GM18858 (cell line): ENCODE measurements at regions not wholly inside any gene's neighbourhood (a gene's known extent, or its start where the extent isn't known, plus 50 kb on each side); places are given as distances from the start of the nearest gene placed in this dataset.
"Not testable (repeated sequence)": the region's sequence is repeated elsewhere in the genome, so short reads cannot be mapped to it uniquely, and the experiment has no call there.

Experiments
- ATAC-seq: cut with Tn5 transposase; IDR thresholded peaks from one replicate; pipeline ENCODE4 v1.9.1; 2021; ENCODE audit not compliant: unreplicated experiment

DNA sequence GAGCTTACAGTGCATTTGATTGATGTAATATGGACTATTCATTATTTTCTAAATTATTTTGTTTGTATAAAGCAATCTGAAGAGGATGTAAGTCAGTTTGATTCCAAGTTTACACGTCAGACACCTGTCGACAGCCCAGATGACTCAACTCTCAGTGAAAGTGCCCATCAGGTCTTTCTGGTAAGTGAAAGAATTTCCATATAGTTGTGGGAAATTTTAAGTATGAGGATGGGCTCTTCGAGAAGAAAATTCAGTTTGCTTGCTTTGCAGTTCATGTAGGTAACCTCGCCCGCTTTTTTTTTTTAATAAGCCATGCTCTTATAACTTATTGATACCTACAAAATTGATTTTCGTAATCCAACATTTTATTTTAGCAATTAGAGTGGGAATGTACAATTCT is 151.6 kb downstream of the CDRT15L2 start:
- ATAC-seq, result not testable (repeated sequence)

DNA sequence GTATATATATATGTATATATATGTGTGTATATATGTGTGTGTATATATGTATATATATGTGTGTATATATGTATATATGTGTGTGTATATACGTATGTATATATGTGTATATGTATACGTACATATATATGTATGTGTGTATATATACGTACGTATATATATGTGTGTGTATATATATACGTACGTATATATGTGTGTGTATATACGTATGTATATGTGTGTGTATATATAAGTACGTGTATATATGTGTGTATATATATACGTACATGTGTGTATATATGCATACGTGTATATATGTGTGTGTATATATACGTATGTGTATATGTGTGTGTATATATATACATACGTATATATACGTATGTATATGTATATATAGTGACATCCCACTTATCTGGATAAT is 154.4 kb downstream of the CDRT15L2 start:
- ATAC-seq, result no peak

DNA sequence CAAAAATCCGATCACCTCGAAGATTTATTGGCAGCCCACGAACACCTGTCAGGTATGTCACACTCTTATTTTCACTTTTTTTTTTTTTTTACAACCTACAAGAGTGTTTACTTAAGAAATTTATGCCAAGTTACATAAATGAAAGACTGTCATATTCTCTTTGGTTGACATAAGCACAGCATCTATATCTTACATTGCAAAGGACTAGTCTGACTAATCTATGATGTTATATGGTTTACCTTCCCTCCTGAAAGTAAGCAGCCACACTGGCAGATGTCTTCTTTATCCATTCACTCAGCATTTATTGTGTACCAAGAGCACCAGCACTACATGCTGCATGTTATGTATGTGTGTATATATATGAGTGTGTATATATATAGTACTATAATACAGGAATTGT is 156.3 kb downstream of the CDRT15L2 start:
- ATAC-seq, result no peak

DNA sequence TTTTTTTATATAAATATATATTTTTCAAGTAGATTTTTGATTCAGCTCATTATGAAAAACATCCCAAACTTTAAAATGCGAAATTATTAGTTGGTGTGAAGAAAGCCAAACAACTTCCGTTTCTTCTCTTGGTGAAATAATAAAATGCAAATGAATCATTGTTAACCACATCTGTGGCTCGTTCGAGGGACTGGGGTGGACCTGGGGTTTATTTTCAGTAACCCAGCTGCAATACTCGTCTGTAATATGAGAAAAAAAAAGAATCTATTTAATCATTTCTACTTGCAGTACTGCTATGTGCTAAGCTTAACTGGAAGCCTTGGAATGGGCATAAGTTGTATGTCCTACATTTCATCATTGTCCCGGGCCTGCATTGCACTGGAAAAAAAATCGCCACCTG is 158.1 kb downstream of the CDRT15L2 start:
- not testable (repeated sequence) for ATAC-seq

DNA sequence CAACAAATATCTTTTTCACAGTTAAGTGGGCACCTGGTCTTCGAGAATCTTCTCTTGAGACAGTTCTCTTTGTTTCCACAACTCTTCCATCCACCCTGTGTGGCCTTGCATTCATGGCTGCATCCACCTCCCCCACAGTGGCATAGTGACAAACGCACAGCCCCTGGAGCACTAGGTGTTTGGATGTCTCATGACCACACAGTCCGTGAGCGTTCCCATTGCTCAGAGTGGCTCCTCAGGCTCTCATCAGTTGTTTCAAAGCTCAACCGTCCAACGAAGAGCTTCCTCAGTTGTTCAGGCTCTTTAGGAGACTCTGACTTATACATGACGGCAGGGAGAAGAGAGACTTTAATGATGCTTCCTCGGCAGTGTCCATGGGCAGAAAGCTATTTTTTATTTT is 191.6 kb downstream of the CDRT15L2 start:
- ATAC-seq, result no peak

DNA sequence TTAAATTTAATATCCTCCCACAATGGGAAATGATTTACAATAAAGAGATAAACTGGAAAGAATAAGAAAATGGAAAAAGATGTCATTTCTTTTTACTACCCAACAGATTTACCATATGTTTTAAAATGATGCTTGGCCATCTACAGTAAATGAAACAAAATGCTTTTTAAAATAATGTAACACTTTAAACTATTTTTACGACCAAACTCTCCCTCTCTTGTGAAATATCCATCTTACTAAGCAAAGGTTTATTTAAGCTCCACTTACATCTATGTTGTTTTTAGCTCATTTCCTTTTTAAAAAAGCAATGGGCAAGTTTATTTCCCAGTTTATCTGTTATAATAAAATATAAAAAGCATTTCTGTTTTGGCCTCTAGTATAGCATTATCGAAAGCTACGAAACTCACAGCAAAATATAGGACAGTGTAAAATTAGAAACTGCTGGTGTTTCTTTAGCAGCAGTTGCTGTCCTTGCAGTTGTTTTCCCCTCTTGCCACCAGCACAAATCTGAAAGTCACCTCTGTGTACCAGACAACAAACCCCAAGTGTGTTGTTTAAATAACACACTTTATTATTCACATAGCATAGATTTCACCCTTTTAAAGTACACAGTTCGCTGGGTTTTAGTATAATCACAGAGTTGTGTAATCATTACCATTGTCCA is 195.1 kb downstream of the CDRT15L2 start:
- no peak for ATAC-seq

DNA sequence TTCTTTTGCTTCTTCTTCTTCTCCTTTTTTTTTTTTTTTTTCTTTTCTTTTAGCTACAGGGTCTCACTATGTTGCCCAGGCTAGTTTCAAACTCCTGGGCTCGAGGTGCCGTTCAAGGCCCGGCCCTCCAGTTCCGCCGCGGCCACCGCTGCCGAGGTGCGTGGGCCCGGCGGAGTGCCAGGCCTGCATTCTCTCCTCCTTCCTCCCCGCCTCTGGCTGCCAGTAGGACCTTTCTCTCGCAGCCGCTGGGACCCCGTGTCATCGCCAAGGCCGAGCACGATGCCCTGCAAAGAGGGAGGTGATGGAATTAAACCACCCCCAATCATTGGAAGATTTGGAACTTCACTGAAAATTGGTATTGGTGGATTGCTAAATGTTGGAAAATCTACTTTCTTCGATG is 195.8 kb downstream of the CDRT15L2 start:
- no peak for ATAC-seq

DNA sequence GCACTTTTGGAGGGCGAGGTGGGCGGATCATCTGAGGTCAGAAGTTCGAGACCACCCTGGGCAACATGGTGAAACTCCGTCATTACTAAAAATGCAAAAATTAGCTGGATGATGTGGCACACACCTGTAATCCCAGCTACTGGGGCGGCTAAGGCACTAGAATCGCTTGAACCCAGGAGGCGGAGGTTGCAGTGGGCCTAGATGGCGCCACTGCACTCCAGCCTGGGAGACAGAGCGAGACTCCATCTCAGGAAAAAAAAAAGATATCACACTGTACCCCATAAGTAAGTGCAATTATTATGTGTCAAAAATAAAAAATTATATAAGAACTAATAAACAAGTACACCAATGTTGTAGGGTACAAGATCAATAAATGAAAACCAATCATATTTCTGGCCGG is 200.0 kb downstream of the CDRT15L2 start:
- no peak for ATAC-seq

DNA sequence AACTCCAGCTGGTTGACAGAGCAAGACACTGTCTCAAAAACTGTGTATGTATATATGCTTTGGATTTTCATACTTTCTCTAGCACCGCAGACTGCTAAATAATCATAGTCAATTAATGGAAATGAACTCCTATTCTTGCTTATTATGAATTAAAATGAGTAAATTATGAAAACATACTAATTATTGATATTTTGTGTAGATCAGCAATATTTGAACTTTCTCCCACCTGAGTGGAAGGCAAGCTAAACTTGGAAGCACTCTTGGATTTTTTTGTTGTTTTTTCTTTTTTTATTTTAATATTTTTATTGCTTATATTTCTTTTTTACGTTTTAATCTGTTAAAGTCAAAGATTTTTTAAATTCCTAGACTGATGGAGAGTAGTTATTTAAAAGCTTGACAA is 201.7 kb downstream of the CDRT15L2 start:
- ATAC-seq, result no peak

DNA sequence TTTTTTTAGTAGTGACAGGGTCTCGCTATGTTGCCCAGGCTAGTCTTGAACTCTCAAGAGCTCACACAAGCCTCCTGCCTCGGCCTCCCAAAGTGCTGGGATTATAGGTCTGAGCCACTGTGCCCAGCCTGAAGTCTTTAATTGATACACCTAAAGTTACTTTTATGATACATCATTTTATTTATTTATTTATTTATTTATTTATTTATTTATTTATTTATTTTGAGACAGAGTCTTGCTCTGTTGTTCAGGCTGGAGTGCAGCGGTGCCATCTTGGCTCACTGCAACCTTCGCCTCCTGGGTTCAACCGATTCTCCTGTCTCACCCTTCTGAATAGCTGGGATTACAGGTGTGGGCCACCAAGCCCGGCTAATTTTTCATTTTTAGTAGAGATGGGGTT is 202.3 kb downstream of the CDRT15L2 start:
- ATAC-seq, result not testable (repeated sequence)

DNA sequence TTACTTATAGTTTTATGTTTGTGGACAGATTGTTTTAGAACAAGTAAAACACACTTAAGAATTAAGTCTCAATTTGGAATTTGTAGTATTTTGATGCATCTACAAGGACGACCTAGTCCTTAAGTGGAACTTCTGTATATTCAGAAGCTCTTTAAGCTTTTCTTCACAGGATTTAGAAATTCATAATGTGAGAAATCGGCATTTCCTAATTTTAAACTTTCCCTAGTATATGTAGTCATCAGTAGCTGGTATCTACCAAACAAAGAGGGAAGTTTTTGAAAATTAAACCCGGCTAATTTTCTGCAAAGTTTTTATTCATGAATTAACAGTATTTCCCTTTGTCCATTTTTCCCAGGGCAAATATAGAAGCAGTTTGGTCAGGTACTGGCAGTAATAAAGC is 203.6 kb downstream of the CDRT15L2 start:
- no peak for ATAC-seq

DNA sequence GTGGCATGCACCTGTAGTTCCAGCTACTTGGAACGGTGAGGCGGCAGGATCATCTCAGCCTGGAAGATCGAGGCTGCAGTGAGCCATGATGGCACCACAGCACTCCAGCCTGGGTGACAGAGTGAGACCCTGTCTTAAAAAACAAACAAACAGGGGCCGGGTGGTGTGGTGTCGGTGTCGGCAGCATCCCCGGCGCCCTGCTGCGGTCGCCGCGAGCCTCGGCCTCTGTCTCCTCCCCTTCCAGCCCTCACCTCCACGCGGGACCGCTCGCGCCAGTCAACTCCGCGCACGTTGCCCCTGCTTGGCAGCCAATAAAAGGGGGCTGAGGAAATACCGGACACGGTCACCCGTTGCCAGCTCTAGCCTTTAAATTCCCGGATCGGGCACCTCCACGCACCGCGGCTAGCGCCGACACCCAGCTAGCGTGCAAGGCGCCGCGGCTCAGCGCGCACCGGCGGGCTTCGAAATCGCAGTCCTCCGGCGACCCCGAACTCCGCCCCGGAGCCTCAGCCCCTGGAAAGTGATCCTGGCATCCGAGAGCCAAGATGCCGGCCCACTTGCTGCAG is 204.7 kb downstream of the CDRT15L2 start:
- ATAC-seq, result no peak

DNA sequence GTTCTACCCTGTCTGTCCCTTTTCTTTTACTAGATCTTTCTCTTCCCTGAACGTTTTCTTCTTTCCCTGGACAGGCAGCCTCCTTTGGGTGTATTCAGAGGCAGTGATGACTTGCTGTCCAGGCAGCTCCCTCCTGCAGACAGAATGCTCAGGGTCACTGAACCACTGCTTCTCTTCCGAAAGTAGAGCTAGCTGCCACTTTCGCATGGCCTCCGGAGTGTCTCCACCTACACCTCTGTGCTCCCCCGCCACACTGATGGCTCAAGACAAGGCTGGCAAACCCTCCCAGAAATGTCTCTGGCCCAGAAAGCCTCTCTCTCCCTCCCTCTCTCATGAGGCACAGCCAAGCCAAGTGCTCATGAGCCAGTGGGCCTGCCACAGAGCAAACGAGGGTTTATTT is 207.8 kb downstream of the CDRT15L2 start:
- ATAC-seq, result no peak

DNA sequence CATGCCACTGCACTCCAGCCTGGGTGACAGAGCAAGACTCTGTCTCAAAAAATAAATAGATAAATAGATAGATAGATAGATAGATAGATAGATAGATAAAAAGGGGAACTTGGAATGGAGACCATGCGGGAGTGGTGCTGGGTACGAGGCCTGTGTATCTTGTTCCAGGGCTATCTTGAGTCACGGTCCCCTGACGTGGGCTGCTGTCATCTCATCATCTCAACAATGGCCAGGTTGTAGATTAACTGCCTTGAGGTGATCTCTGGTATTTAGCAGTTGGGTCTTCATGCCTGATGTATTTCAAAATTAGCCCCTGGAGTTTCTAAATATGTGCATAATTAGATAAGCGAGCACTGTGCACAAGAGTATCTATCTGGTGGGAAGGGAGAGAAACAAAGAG is 212.1 kb downstream of the CDRT15L2 start:
- ATAC-seq, result no peak

DNA sequence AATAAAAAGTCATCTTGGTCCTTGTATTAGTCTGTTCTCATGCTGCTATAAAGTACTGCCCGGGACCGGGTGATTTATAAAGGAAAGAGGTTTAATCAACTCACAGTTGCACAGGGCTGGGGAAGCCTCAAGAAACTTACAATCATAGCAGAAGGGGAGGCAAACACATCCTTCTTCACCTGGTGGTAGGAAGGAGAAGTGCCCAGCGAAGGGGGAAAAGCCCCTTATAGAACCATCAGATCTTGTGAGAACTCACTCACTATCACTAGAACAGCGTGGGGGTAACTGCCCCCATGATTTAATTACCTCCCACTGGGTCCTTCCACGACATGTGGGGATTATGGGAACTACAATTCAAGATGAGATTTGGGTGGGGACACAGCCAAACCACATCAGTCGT is 215.0 kb downstream of the CDRT15L2 start:
- not testable (repeated sequence) for ATAC-seq

DNA sequence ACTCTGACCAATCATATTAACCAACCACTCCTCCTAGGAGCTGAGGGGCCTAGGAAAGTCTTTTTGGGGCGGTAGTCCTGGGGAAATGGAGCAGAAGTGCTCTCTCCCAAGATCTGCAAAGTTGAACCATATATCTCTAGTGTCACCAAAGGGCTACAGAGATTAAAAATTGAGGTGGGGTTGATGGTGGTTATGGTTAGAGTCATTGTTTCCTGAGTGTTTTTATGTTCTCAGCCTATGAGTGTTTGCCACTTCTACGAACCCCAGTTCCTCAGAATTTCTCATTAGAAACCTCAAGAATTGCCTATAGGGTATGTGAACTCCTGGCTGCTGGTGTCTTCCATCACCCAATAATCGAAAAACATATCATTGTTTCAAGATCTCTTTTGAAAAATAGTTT is 217.8 kb downstream of the CDRT15L2 start:
- no peak for ATAC-seq

DNA sequence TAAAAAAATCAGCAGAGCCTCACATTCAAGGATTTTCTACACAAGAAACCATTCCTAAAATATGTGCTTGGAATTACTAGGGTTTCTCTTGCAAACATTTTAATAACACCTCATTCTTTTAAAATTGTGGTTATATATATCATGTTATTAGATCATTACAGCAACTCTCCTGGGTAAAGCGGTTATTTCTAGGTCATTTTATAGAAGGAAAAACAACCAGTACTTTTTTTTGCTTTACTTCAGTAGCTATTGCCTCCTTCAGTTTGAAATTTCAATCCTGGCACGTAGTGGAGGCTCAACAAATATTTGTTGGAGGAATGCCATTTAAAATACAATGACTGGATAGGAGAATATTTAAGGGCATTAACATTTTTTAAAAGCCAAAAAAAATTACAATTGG is 220.6 kb downstream of the CDRT15L2 start:
- no peak for ATAC-seq

DNA sequence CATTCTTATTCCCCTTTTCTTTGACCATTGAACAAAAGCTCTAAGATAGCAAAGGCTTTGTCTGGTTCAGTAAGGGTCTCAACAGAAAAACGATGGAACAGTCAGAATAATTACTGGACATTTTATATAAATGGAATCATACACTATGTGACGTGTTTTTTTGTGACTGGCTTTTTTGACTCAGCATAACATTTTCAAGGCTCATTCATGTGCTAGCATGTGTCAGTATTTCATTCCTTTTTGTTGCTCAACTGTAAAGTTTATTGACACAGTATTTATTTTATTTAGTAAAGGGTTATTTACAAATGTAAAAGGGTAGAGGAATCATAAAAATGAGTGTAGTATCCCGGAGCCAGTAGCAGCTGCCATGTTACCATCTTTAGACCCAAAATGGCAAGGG is 226.2 kb downstream of the CDRT15L2 start:
- ATAC-seq, result no peak

DNA sequence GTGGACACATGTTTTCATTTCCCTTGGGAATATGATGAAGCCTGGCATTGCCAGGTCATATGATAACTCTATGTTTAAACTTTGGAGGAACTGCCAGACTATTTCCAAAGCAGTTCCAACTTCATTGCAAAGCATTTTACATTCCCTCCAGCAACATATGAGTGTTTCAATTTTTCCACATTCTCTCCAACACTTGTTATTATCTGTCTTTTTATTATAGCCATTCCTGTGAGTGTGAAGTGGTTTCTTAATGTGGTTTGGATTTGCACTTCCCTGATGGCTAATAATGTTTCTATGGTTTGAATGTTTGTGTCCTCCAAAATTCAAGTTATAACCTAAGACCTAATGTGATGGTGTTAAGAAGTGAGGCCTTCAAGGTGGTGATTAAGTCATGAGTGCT is 228.0 kb downstream of the CDRT15L2 start:
- ATAC-seq, result not testable (repeated sequence)

DNA sequence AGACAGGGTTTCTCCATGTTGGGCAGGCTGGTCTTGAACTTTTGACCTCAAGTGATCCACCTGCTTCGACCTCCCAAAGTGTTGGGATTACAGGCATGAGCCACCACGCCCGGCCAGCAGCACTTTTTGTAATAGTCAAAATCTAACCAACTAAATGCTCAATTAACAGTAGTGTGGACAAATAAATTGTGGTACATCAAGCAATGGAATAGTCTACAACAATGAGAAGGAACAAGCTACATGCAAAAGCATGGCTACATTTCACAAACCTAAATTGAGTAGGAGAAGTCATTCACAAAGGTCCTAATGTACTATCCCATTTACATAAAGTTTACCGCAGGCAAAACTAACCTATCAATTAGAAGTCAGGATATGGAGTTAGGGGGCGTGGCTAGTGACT is 227.4 kb downstream of the USP22 start:
- ATAC-seq, result not testable (repeated sequence)

DNA sequence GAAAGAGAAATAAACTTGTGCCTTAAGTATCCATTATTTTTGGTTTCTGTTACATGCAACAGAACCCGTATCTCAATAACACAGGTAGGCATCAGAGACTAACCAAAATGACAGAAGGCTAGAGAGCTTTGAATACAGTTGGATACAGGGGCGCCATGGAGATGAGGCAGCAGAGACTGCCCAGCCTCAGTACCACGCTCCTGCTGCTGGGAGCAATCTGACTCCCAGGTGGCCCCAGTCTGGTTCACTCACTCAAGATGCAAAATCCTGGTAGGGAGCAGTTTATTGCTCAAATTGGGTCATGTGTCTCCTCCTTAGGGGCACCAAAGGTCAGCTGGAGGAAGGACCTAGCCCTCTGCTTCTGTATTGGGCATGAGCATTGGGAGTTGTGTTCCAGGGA is 218.9 kb downstream of the USP22 start:
- ATAC-seq, result no peak

DNA sequence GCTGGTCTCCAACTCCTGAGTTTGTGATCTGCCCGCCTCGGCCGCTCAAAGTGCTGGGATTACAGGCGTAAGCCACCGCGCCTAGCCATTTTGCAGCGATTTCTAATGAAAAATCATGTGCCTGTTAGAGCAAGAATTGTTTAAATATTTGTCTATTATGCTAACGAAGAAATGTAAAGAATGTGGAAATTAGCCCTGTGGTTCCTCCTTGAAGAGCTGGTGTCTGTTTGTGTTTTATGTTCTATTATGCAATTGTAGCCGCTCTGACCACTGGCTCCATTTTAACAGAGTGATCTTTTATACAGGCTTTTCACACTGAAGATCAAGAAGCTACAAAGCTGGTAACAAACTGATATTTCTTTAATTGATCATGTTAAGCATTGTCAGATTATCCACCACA is 217.3 kb downstream of the USP22 start:
- ATAC-seq, result no peak

DNA sequence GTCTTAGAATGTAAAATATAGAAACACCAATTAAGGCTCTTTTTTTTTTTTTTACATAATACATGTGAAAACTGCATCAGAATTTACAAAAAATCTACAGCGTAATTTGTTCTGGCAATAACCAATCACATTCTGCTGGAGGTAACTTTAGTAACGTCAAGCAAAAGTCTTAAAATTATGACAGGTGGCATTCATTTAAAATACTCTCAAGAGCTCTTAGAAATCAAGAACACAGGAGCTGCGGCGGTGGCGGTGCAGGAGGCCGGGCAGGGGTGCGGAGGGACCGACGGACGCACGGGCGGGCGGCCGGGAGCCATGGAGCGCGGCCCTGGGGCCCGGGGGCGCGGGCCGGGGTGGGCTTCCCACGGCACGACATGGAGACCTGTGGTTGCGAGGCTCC is 202.4 kb downstream of the USP22 start:
- ATAC-seq, result not testable (repeated sequence)
